ENCODE measurements at regions not wholly inside any gene's neighbourhood (a gene's known extent, or its start where the extent isn't known, plus 50 kb on each side); places are given as distances from the start of the nearest gene placed in this dataset.

DNA sequence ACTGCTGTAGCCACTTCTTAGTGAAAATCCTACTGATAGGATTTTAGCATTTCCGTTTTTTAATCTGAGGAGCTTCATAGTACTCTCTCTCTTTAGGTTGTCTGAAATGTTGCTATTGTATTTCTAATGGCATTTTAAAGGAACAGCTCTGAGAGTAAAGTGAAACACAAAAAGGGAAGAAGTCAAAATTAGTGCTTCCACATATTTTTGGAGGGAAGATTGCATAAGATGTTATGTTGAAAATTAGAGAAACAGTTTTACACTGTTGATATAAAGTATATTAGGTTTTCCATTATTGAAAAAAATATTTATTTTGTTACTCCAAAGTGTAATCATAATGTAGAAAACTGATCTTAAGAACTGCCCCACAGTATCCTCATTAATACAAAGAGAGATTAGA lies 525.1 kb downstream of the TAF11L14 start:
- Mint-ChIP-seq H3K4me3 (ENCODE audit: unreplicated experiment) (no peak overlapping the region), H3K4me1 (ENCODE audit: low read depth, unreplicated experiment) (no peaks in the 10 kb centered on the region), H3K36me3 (ENCODE audit: unreplicated experiment) (peaks cover 17% of the 10 kb centered on the region), H3K27ac (ENCODE audit: unreplicated experiment) (no peak overlapping the region), H3K27me3 (ENCODE audit: unreplicated experiment) (no peaks in the 10 kb centered on the region), H3K9me3 (ENCODE audit: unreplicated experiment) (peaks cover 5% of the 10 kb centered on the region)
- no peak for DNase-seq
- TF ChIP-seq, protein P1, sequence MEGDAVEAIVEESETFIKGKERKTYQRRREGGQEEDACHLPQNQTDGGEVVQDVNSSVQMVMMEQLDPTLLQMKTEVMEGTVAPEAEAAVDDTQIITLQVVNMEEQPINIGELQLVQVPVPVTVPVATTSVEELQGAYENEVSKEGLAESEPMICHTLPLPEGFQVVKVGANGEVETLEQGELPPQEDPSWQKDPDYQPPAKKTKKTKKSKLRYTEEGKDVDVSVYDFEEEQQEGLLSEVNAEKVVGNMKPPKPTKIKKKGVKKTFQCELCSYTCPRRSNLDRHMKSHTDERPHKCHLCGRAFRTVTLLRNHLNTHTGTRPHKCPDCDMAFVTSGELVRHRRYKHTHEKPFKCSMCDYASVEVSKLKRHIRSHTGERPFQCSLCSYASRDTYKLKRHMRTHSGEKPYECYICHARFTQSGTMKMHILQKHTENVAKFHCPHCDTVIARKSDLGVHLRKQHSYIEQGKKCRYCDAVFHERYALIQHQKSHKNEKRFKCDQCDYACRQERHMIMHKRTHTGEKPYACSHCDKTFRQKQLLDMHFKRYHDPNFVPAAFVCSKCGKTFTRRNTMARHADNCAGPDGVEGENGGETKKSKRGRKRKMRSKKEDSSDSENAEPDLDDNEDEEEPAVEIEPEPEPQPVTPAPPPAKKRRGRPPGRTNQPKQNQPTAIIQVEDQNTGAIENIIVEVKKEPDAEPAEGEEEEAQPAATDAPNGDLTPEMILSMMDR (IDR thresholded peaks at IDR 0.05; ENCODE audit: partially characterized antibody, unreplicated experiment): no peak

DNA sequence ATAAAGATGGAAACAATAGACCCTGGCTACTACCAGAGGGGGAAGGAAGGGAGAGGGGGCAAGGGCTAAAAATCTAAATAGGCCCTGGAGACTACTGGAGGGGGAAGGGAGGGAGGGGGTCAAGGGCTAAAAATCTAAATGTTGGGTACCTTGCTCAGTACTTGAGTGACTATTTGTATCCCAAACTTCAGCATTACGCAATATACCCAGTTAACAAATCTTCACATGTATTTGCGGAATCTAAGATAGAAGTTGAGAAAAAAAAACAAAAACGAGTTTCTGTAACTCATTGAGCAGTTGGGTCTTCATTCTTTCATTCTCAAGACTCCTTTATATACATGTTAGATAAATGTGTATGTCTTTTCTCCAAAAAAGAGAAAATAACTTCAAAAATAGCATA lies 537.4 kb downstream of the TAF11L14 start:
- Mint-ChIP-seq H3K27me3 (ENCODE audit: unreplicated experiment) (no peaks in the 10 kb centered on the region), H3K4me3 (ENCODE audit: unreplicated experiment) (no peak overlapping the region), H3K27ac (ENCODE audit: unreplicated experiment) (no peak overlapping the region), H3K36me3 (ENCODE audit: unreplicated experiment) (peaks cover 12% of the 10 kb centered on the region), H3K9me3 (ENCODE audit: unreplicated experiment) (no peaks in the 10 kb centered on the region), H3K4me1 (ENCODE audit: low read depth, unreplicated experiment) (no peaks in the 10 kb centered on the region)
- DNase-seq: no peak
- TF ChIP-seq, protein P1 (IDR thresholded peaks at IDR 0.05; ENCODE audit: partially characterized antibody, unreplicated experiment): no peak

DNA sequence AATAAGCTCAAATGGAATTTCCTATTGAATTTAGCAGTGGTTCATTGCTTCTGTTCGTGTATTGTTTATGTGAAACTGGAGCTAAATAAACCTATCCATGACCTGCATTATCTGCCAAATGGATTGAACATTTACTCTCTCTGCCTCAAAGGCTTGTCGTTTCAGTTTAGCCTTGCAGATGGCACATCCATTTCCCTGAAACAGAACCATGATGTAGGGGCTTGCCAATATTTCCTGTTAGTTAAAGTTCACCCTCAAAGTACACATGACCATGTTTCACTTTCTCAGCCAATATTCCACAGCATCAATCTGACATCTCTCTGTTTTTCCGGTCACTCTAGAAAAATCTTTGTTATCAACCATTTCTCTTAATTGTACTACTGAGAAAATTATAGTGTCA lies 545.3 kb downstream of the TAF11L14 start:
- TF ChIP-seq, protein P1 (IDR thresholded peaks at IDR 0.05; ENCODE audit: partially characterized antibody, unreplicated experiment): no peak
- peaks cover 2% of the 10 kb centered on the region for H3K27me3 Mint-ChIP-seq (ENCODE audit: unreplicated experiment)
- H3K9me3 Mint-ChIP-seq (ENCODE audit: unreplicated experiment): no peaks in the 10 kb centered on the region
- H3K4me3 Mint-ChIP-seq (ENCODE audit: unreplicated experiment): no peak overlapping the region
- DNase-seq: no peak
- H3K36me3 Mint-ChIP-seq (ENCODE audit: unreplicated experiment): no peaks in the 10 kb centered on the region
- H3K4me1 Mint-ChIP-seq (ENCODE audit: low read depth, unreplicated experiment): no peaks in the 10 kb centered on the region
- no peak overlapping the region for H3K27ac Mint-ChIP-seq (ENCODE audit: unreplicated experiment)

DNA sequence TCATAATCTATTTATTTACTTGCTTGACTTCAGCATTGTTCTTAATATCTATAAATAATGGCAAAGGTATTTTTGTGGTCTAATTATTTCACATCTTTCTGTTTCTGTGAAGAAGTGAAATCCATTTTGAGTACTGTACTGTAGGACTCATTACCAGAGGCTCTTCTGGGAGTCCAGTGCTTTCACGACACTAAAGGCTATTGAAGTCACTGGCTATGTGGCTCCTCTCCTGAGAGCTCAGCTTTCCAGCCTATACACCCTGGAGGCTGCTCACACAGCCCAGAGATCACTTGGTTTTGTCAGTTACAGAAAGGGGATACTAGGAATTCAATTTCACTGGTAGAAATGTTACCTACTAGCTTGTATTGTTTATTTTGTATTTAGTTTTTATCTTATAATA lies 547.3 kb downstream of the TAF11L14 start:
- Mint-ChIP-seq H3K27me3 (ENCODE audit: unreplicated experiment) (peaks cover 2% of the 10 kb centered on the region), H3K4me1 (ENCODE audit: low read depth, unreplicated experiment) (no peaks in the 10 kb centered on the region), H3K9me3 (ENCODE audit: unreplicated experiment) (no peaks in the 10 kb centered on the region), H3K27ac (ENCODE audit: unreplicated experiment) (peak overlapping the region; percentile 43), H3K36me3 (ENCODE audit: unreplicated experiment) (no peaks in the 10 kb centered on the region), H3K4me3 (ENCODE audit: unreplicated experiment) (no peak overlapping the region)
- DNase-seq: peak; percentile 16
- TF ChIP-seq, protein P1 (IDR thresholded peaks at IDR 0.05; ENCODE audit: partially characterized antibody, unreplicated experiment): no peak

DNA sequence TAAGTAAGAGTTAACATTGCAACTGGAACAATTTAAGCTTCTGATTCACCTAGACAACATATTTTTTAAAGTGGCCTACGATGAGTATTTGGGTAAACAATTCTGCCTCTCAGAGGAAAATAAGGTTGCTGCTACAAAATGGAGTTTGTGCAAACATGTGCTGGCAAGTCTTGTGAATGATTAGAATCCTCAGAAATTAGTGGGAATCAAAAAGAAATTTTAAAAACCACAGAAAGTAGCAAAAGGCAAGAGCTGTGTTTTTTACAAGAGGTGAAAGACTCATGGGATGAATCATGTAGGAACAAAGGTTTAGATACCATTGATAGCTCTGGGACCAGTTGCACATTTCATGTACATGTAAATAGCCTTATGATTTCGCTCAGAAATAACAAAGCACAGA lies 561.6 kb downstream of the TAF11L14 start:
- TF ChIP-seq, protein P1 (IDR thresholded peaks at IDR 0.05; ENCODE audit: partially characterized antibody, unreplicated experiment): no peak
- H3K36me3 Mint-ChIP-seq (ENCODE audit: unreplicated experiment): peaks cover 8% of the 10 kb centered on the region
- no peaks in the 10 kb centered on the region for H3K4me1 Mint-ChIP-seq (ENCODE audit: low read depth, unreplicated experiment)
- no peak for DNase-seq
- H3K9me3 Mint-ChIP-seq (ENCODE audit: unreplicated experiment): peaks cover 6% of the 10 kb centered on the region
- H3K27me3 Mint-ChIP-seq (ENCODE audit: unreplicated experiment): peaks cover 1% of the 10 kb centered on the region
- no peak overlapping the region for H3K4me3 Mint-ChIP-seq (ENCODE audit: unreplicated experiment)
- no peak overlapping the region for H3K27ac Mint-ChIP-seq (ENCODE audit: unreplicated experiment)

Measured in glutamatergic neuron (in vitro differentiated cells).